Ovary (tissue), 3 donors: ENCODE measurements at regions not wholly inside any gene's neighbourhood (a gene's known extent, or its start where the extent isn't known, plus 50 kb on each side); places are given as distances from the start of the nearest gene placed in this dataset.

Source experiments
- EP300 ChIP-seq: sonication (generic); formaldehyde crosslinking; IDR thresholded peaks from one replicate; pipeline ENCODE4 v1.6.1; 2017; ENCODE audit warnings: antibody characterized with exemption
- POLR2A ChIP-seq: fragments of 450-650 bp; IDR thresholded peaks from one replicate; pipeline ENCODE4 v1.6.1; 2017; ENCODE audit warnings: antibody characterized with exemption, mild to moderate bottlenecking, moderate library complexity
- TF ChIP-seq, protein P1 (sequence below), 3 donors: fragments of 450-650 bp in 2 of 3; fragments of 200-600 bp in 1 of 3; IDR thresholded peaks; one replicate each; pipeline versions ENCODE4 v1.5.1 to v1.8.0; 2016 to 2022; ENCODE audit warnings: antibody characterized with exemption in 3 of 3, mild to moderate bottlenecking in 1 of 3
- donor health status: DM: no; HTN: no; CAD: no.

DNA sequence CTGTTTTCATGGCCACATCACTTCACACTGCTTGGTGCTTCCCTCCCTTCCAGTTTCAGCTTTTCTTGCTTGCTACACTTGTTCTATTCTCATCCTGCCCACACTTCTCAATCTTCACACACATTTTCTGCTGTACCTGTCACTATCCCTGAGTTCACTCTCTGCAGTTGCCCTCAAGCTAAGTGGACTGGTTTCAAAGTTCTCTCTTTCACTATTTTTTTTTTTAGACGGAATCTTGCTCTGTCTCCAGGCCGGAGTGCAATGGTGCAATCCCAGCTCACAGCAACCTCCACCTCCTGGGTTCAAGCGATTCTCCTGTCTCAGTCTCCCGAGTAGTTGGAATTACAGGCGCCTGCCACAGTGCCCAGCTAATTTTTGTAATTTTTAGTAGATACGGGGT, 130.6 kb upstream of the FAM83B start:
- TF ChIP-seq, protein P1, sequence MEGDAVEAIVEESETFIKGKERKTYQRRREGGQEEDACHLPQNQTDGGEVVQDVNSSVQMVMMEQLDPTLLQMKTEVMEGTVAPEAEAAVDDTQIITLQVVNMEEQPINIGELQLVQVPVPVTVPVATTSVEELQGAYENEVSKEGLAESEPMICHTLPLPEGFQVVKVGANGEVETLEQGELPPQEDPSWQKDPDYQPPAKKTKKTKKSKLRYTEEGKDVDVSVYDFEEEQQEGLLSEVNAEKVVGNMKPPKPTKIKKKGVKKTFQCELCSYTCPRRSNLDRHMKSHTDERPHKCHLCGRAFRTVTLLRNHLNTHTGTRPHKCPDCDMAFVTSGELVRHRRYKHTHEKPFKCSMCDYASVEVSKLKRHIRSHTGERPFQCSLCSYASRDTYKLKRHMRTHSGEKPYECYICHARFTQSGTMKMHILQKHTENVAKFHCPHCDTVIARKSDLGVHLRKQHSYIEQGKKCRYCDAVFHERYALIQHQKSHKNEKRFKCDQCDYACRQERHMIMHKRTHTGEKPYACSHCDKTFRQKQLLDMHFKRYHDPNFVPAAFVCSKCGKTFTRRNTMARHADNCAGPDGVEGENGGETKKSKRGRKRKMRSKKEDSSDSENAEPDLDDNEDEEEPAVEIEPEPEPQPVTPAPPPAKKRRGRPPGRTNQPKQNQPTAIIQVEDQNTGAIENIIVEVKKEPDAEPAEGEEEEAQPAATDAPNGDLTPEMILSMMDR (IDR thresholded peaks at IDR 0.05), result no peak
- no peak for TF ChIP-seq EP300
- no peak for TF ChIP-seq POLR2A
